Panc1 (cell line): ENCODE measurements at regions not wholly inside any gene's neighbourhood (a gene's known extent, or its start where the extent isn't known, plus 50 kb on each side); places are given as distances from the start of the nearest gene placed in this dataset.

ENCODE experiments used
- CTCF ChIP-seq: fragments of 450-650 bp; IDR thresholded peaks from 2 replicates; pipeline ENCODE4 v1.5.1; 2017; ENCODE audit warnings: mild to moderate bottlenecking
- POLR2AphosphoS5 ChIP-seq: IDR thresholded peaks from 2 replicates; pipeline ENCODE4 v1.6.1; 2012; ENCODE audit warnings: mild to moderate bottlenecking, low read depth, low read length, moderate library complexity
- REST ChIP-seq, 2 experiments: IDR thresholded peaks; 2 replicates each; pipeline ENCODE4 v1.6.1; 2011 to 2012; ENCODE audit warnings: low read depth in 2 of 2, control low read depth in 1 of 2, low read length in 1 of 2, mild to moderate bottlenecking in 1 of 2, moderate library complexity in 1 of 2; ENCODE audit not compliant: insufficient read depth in 1 of 2
- SIN3A ChIP-seq: IDR thresholded peaks from 2 replicates; pipeline ENCODE4 v1.6.1; 2012; ENCODE audit warnings: low read depth, mild to moderate bottlenecking, low read length, moderate library complexity, borderline replicate concordance; ENCODE audit not compliant: insufficient read depth
- TCF7L2 ChIP-seq: IDR thresholded peaks from 2 replicates; pipeline ENCODE4 v1.6.1; 2011; ENCODE audit warnings: mild to moderate bottlenecking, low read depth, low read length, inconsistent platforms

DNA sequence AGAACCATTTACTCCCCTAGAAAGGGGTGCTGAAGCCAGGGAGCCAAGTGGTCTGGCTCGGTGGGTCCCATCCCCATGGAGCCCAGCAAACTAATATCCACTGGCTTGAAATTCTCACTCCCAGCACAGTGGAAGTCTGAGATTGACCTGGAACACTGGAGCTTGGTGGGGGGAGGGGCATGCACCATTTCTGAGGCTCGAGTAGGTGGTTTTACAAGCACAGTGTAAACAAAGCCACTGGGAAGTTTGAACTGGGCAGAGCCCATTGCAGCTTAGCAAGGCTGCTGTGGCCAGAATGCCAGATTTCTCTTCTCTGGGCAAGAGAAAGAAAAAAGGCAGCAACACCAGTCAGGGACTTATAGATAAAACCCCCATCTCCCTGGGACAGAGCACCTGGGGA is 855.8 kb upstream of the CITED2 start:
- TF ChIP-seq CTCF (no peak), REST (IDR thresholded peaks at IDR 0.05; ENCODE audit: insufficient read depth in 1 of 2, low read depth in 2 of 2, low read length in 1 of 2) (no peak), POLR2AphosphoS5 (no peak), TCF7L2 (no peak), SIN3A (no peak)
